ENCODE measurements at regions not wholly inside any gene's neighbourhood (a gene's known extent, or its start where the extent isn't known, plus 50 kb on each side); places are given as distances from the start of the nearest gene placed in this dataset.

GRCh38 chr4:177051473-177052060 lies 258.1 kb upstream of the NEIL3 start:
- POLR2A ChIA-PET = no interaction called here
- peak; percentile 35 for TF ChIP-seq CTCF (IDR thresholded peaks at IDR 0.05; ENCODE audit: control extremely low read depth, extremely low read depth, low read depth, missing control alignments)
- peak; percentile 29 for DNase-seq (ENCODE audit: extremely low spot score)
- CTCF ChIA-PET = interaction anchor here (0.6 to 1.9 kb wide), 9 partner anchors 10 to 675 kb away, joined by 3 to 16 read pairs (median 3); no protein-coding TSS in a partner anchor

GRCh38 chr4:177052211-177052934 lies 257.3 kb upstream of the NEIL3 start:
- CTCF ChIA-PET = interaction anchor here (0.9 to 1.9 kb wide), 7 partner anchors 11 to 675 kb away, joined by 3 to 16 read pairs (median 3); no protein-coding TSS in a partner anchor

GRCh38 chr4:177057186-177057585 lies 252.5 kb upstream of the NEIL3 start:
- POLR2A ChIA-PET = no interaction called here
- CTCF ChIA-PET = interaction anchor here (0.6 to 3.0 kb wide), 4 partner anchors 10 to 296 kb away, joined by 3 to 32 read pairs (median 4); no protein-coding TSS in a partner anchor
- DNase-seq (ENCODE audit: extremely low spot score) = no peak
- TF ChIP-seq CTCF (IDR thresholded peaks at IDR 0.05; ENCODE audit: control extremely low read depth, extremely low read depth, low read depth, missing control alignments) = no peak

More at GRCh38 chr4:177052211-177052934, 257.3 kb upstream of the NEIL3 start:
- TF ChIP-seq CTCF (IDR thresholded peaks at IDR 0.05; ENCODE audit: control extremely low read depth, extremely low read depth, low read depth, missing control alignments) = no peak
- DNase-seq (ENCODE audit: extremely low spot score) = no peak
- POLR2A ChIA-PET = no interaction called here

GRCh38 chr4:177064116-177064515 lies 245.6 kb upstream of the NEIL3 start:
- TF ChIP-seq CTCF (IDR thresholded peaks at IDR 0.05; ENCODE audit: control extremely low read depth, extremely low read depth, low read depth, missing control alignments) = no peak
- no peak for DNase-seq (ENCODE audit: extremely low spot score)
- CTCF ChIA-PET = interaction anchor here (1.0 kb wide), 2 partner anchors 12 to 17 kb away, joined by 3 to 7 read pairs; no protein-coding TSS in a partner anchor
- POLR2A ChIA-PET = no interaction called here

- POLR2A ChIA-PET = no interaction called here
- CTCF ChIA-PET = interaction anchor here (0.7 to 1.5 kb wide), 5 partner anchors 9 to 23 kb away, joined by 3 to 7 read pairs (median 4); no protein-coding TSS in a partner anchor
- TF ChIP-seq CTCF (IDR thresholded peaks at IDR 0.05; ENCODE audit: control extremely low read depth, extremely low read depth, low read depth, missing control alignments) = no peak
- DNase-seq (ENCODE audit: extremely low spot score) = no peak
These were observed 244.8 kb upstream of the NEIL3 start for GRCh38 chr4:177064729-177065394.

GRCh38 chr4:177066746-177067145 lies 242.9 kb upstream of the NEIL3 start:
- ChIA-PET POLR2A (no interaction called here), CTCF (interaction anchor here (1.1 kb wide), 1 partner anchor 20 kb away, joined by 3 read pairs; no protein-coding TSS in a partner anchor)
- no peak for DNase-seq (ENCODE audit: extremely low spot score)
- TF ChIP-seq CTCF (IDR thresholded peaks at IDR 0.05; ENCODE audit: control extremely low read depth, extremely low read depth, low read depth, missing control alignments) = no peak
